ENCODE measurements at regions not wholly inside any gene's neighbourhood (a gene's known extent, or its start where the extent isn't known, plus 50 kb on each side); places are given as distances from the start of the nearest gene placed in this dataset.

DNA sequence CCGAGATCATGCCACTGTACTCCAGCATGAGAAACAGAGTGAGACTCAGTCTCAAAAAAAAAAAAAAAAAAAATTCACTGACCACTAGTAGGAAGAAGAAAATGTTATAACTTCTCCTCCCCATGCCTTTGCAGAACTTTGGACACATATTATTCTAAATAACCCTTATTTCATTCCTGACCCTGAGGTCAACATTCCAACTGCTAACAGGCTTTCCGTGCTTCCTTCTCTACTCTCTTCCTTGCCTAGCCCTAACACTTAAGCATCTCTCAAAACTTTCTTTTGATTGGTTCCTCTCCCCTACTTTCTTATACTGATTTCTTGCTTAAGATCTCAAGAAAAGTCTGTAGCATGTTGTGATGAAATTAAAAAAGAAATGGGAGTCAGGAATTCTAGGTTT is 146.8 kb downstream of the MEX3B start:
- TF ChIP-seq POLR2AphosphoS5 (IDR thresholded peaks at IDR 0.05): no peak
- TF ChIP-seq POLR2A (IDR thresholded peaks at IDR 0.05): no peak

Data from breast epithelium (tissue), 3 donors.